Vagina (tissue), 2 donors: ENCODE measurements at regions not wholly inside any gene's neighbourhood (a gene's known extent, or its start where the extent isn't known, plus 50 kb on each side); places are given as distances from the start of the nearest gene placed in this dataset.

Source experiments
- DNase-seq, 2 donors: peaks; one replicate each; pipeline ENCODE4 v3.0.0-alpha.2; 2017; ENCODE audit errors: extremely low spot score in 2 of 2
- H3K27ac ChIP-seq: fragments of 200-600 bp; sonication (generic); one replicate; pipeline ENCODE4 v1.5.1; 2019
- H3K27me3 ChIP-seq: fragments of 200-600 bp; sonication (generic); one replicate; pipeline ENCODE4 v1.5.1; 2019
- H3K36me3 ChIP-seq, 2 donors: fragments of 200-600 bp; sonication (generic); one replicate each; pipeline ENCODE4 v1.5.1; 2017 to 2019
- H3K4me1 ChIP-seq: fragments of 200-600 bp; sonication (generic); one replicate; pipeline ENCODE4 v1.5.1; 2019
- H3K4me3 ChIP-seq, 2 donors: fragments of 200-600 bp; sonication (generic); 1 replicate in 1 of 2; 2 replicates in 1 of 2; pipeline ENCODE4 v1.5.1; 2016 to 2019
- H3K9me3 ChIP-seq: fragments of 200-600 bp; sonication (generic); one replicate; pipeline ENCODE4 v1.5.1; 2019
- CTCF ChIP-seq, 3 experiments: fragments of 450-650 bp in 2 of 3; fragments of 200-600 bp in 1 of 3; sonication (generic) in 1 of 3; IDR thresholded peaks; one replicate each; pipeline ENCODE4 v1.5.1; 2017 to 2019; ENCODE audit warnings: antibody characterized with exemption in 3 of 3, mild to moderate bottlenecking in 2 of 3, moderate library complexity in 2 of 3
- POLR2A ChIP-seq, 2 donors: fragments of 450-650 bp; IDR thresholded peaks; one replicate each; pipeline ENCODE4 v1.6.1; 2017; ENCODE audit warnings: antibody characterized with exemption in 2 of 2, mild to moderate bottlenecking in 2 of 2, moderate library complexity in 2 of 2
- POLR2AphosphoS5 ChIP-seq, 2 donors: sonication (generic); formaldehyde crosslinking; IDR thresholded peaks; one replicate each; pipeline ENCODE4 v1.9.0; 2017; ENCODE audit warnings: antibody characterized with exemption in 2 of 2, mild to moderate bottlenecking in 2 of 2, low read depth in 1 of 2; ENCODE audit not compliant: insufficient read depth in 1 of 2
- intact Hi-C: fragments of 100-400 bp; cut with DNase I; formaldehyde crosslinking; loops from one replicate; pipeline ENCODE4 v1.15.1; 2023

GRCh38 chr5:6849316-6850105 is 136.3 kb downstream of the TENT4A start:
- TF ChIP-seq CTCF (IDR thresholded peaks at IDR 0.05) (no peak), POLR2A (IDR thresholded peaks at IDR 0.05) (no peak), POLR2AphosphoS5 (IDR thresholded peaks at IDR 0.05; ENCODE audit: insufficient read depth in 1 of 2, low read depth in 1 of 2) (no peak)

GRCh38 chr5:6850106-6850432 is 136.8 kb downstream of the TENT4A start:
- Histone ChIP-seq H3K27ac (no peak overlapping the region), H3K9me3 (no peaks in the 10 kb centered on the region), H3K36me3 (no peaks in the 10 kb centered on the region), H3K4me3 (no peak overlapping the region), H3K27me3 (no peaks in the 10 kb centered on the region), H3K4me1 (no peaks in the 10 kb centered on the region)
- DNase-seq: no peak
- TF ChIP-seq CTCF (IDR thresholded peaks at IDR 0.05) (no peak), POLR2AphosphoS5 (IDR thresholded peaks at IDR 0.05; ENCODE audit: insufficient read depth in 1 of 2, low read depth in 1 of 2) (no peak), POLR2A (IDR thresholded peaks at IDR 0.05) (no peak)
- intact Hi-C loops: no loop called here

More at GRCh38 chr5:6849316-6850105, 136.3 kb downstream of the TENT4A start:
- H3K27me3 ChIP-seq: no peaks in the 10 kb centered on the region
- H3K4me3 ChIP-seq: no peak overlapping the region
- no peaks in the 10 kb centered on the region for H3K4me1 ChIP-seq
- intact Hi-C loops: no loop called here
- H3K36me3 ChIP-seq: no peaks in the 10 kb centered on the region
- no peaks in the 10 kb centered on the region for H3K9me3 ChIP-seq
- no peak overlapping the region for H3K27ac ChIP-seq
- no peak for DNase-seq

GRCh38 chr5:6856653-6857052 is 143.4 kb downstream of the TENT4A start:
- Histone ChIP-seq H3K27me3 (no peaks in the 10 kb centered on the region), H3K4me3 (no peak overlapping the region), H3K36me3 (no peaks in the 10 kb centered on the region), H3K9me3 (no peaks in the 10 kb centered on the region), H3K4me1 (no peaks in the 10 kb centered on the region), H3K27ac (no peak overlapping the region)
- TF ChIP-seq POLR2A (IDR thresholded peaks at IDR 0.05) (no peak), CTCF (IDR thresholded peaks at IDR 0.05) (no peak), POLR2AphosphoS5 (IDR thresholded peaks at IDR 0.05; ENCODE audit: insufficient read depth in 1 of 2, low read depth in 1 of 2) (no peak)
- intact Hi-C loops: no loop called here
- peak in 1 of 2 donors; percentile 6 for DNase-seq

GRCh38 chr5:6858419-6858818 is 145.2 kb downstream of the TENT4A start:
- Histone ChIP-seq H3K27me3 (no peaks in the 10 kb centered on the region), H3K27ac (no peak overlapping the region), H3K36me3 (no peaks in the 10 kb centered on the region), H3K4me1 (no peaks in the 10 kb centered on the region), H3K4me3 (no peak overlapping the region), H3K9me3 (no peaks in the 10 kb centered on the region)
- no peak for TF ChIP-seq CTCF (IDR thresholded peaks at IDR 0.05)
- no peak for TF ChIP-seq POLR2A (IDR thresholded peaks at IDR 0.05)
- TF ChIP-seq POLR2AphosphoS5 (IDR thresholded peaks at IDR 0.05; ENCODE audit: insufficient read depth in 1 of 2, low read depth in 1 of 2): no peak
- intact Hi-C loops: no loop called here
- DNase-seq: peak in 1 of 2 donors; percentile 84

GRCh38 chr5:6859023-6859422 is 145.8 kb downstream of the TENT4A start:
- Histone ChIP-seq H3K4me1 (no peaks in the 10 kb centered on the region), H3K36me3 (no peaks in the 10 kb centered on the region), H3K4me3 (no peak overlapping the region), H3K27me3 (no peaks in the 10 kb centered on the region), H3K9me3 (no peaks in the 10 kb centered on the region), H3K27ac (no peak overlapping the region)
- TF ChIP-seq CTCF (IDR thresholded peaks at IDR 0.05) (no peak), POLR2AphosphoS5 (IDR thresholded peaks at IDR 0.05; ENCODE audit: insufficient read depth in 1 of 2, low read depth in 1 of 2) (no peak), POLR2A (IDR thresholded peaks at IDR 0.05) (no peak)
- intact Hi-C loops: no loop called here
- peak in 1 of 2 donors; percentile 37 for DNase-seq
